ENCODE measurements at regions not wholly inside any gene's neighbourhood (a gene's known extent, or its start where the extent isn't known, plus 50 kb on each side); places are given as distances from the start of the nearest gene placed in this dataset.

- TF ChIP-seq FOXA1 (IDR thresholded peaks at IDR 0.05): no peak
- no peak for TF ChIP-seq CTBP1 (IDR thresholded peaks at IDR 0.05; ENCODE audit: borderline replicate concordance)
- no peak for TF ChIP-seq ARNT (IDR thresholded peaks at IDR 0.05)
- TF ChIP-seq SP1 (IDR thresholded peaks at IDR 0.05): no peak
- TF ChIP-seq TARDBP (IDR thresholded peaks at IDR 0.05): no peak
- TF ChIP-seq FOXM1 (IDR thresholded peaks at IDR 0.05; ENCODE audit: borderline replicate concordance): no peak
- no peak for TF ChIP-seq SUZ12 (IDR thresholded peaks at IDR 0.05)
Measured at GRCh38 chr5:39662945-39663344, 238.2 kb upstream of the DAB2 start.
